ENCODE measurements at regions not wholly inside any gene's neighbourhood (a gene's known extent, or its start where the extent isn't known, plus 50 kb on each side); places are given as distances from the start of the nearest gene placed in this dataset.

DNA sequence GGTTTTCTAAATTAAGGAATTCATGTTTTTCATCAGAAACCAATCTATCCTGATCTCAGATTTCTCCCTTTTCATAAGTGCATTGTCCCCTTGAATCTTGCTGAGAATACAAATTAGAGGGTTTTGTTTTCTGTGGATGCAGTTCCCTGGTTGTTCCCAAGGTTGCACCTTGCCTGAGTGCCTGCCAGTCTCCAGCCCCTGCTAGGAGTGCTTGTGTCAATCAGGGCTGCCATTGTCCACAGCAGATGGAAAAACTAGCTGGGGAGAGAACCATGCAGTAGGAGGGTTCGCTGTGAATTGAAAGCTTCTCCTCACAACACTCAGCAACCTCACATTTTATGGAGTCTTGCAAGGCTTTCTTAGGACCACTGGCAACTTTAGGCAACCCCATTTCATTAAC, 210.8 kb upstream of the CTNNB1 start:
- no peaks in the 10 kb centered on the region for H3K79me2 ChIP-seq (ENCODE audit: insufficient read depth, low read length)
- no peaks in the 10 kb centered on the region for H3K4me1 ChIP-seq (ENCODE audit: insufficient read depth, low read length, poor library complexity, severe bottlenecking)
- H3K4me3 ChIP-seq (ENCODE audit: low read length, poor library complexity, severe bottlenecking), result no peak overlapping the region
- no peak overlapping the region for H2AFZ ChIP-seq (ENCODE audit: low read length)
- H3K36me3 ChIP-seq (ENCODE audit: insufficient read depth, low read length), result no peaks in the 10 kb centered on the region
- H3F3A ChIP-seq (ENCODE audit: low read depth), result no peaks in the 10 kb centered on the region
- no peaks in the 10 kb centered on the region for H4K20me1 ChIP-seq (ENCODE audit: insufficient read depth, low read length, poor library complexity, severe bottlenecking)
- no peak overlapping the region for H3K9ac ChIP-seq (ENCODE audit: low read depth, low read length, poor library complexity, severe bottlenecking)
- H3K9me3 ChIP-seq (ENCODE audit: insufficient read depth, low read depth, low read length), result no peaks in the 10 kb centered on the region
- no peaks in the 10 kb centered on the region for H3K9me2 ChIP-seq (replicated peaks; ENCODE audit: low read depth, low read length)
- no peak overlapping the region for H3K4me2 ChIP-seq (ENCODE audit: low read depth, low read length, poor library complexity, severe bottlenecking)
- peaks cover 15% of the 10 kb centered on the region for H3K27me3 ChIP-seq (ENCODE audit: insufficient read depth, low read length, poor library complexity, severe bottlenecking)
- no peak for TF ChIP-seq EZH2phosphoT487 (IDR thresholded peaks at IDR 0.05; ENCODE audit: borderline replicate concordance)
- TF ChIP-seq, protein P1, sequence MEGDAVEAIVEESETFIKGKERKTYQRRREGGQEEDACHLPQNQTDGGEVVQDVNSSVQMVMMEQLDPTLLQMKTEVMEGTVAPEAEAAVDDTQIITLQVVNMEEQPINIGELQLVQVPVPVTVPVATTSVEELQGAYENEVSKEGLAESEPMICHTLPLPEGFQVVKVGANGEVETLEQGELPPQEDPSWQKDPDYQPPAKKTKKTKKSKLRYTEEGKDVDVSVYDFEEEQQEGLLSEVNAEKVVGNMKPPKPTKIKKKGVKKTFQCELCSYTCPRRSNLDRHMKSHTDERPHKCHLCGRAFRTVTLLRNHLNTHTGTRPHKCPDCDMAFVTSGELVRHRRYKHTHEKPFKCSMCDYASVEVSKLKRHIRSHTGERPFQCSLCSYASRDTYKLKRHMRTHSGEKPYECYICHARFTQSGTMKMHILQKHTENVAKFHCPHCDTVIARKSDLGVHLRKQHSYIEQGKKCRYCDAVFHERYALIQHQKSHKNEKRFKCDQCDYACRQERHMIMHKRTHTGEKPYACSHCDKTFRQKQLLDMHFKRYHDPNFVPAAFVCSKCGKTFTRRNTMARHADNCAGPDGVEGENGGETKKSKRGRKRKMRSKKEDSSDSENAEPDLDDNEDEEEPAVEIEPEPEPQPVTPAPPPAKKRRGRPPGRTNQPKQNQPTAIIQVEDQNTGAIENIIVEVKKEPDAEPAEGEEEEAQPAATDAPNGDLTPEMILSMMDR (conservative IDR thresholded peaks at IDR 0.05; ENCODE audit: low read length), result no peak

DNA sequence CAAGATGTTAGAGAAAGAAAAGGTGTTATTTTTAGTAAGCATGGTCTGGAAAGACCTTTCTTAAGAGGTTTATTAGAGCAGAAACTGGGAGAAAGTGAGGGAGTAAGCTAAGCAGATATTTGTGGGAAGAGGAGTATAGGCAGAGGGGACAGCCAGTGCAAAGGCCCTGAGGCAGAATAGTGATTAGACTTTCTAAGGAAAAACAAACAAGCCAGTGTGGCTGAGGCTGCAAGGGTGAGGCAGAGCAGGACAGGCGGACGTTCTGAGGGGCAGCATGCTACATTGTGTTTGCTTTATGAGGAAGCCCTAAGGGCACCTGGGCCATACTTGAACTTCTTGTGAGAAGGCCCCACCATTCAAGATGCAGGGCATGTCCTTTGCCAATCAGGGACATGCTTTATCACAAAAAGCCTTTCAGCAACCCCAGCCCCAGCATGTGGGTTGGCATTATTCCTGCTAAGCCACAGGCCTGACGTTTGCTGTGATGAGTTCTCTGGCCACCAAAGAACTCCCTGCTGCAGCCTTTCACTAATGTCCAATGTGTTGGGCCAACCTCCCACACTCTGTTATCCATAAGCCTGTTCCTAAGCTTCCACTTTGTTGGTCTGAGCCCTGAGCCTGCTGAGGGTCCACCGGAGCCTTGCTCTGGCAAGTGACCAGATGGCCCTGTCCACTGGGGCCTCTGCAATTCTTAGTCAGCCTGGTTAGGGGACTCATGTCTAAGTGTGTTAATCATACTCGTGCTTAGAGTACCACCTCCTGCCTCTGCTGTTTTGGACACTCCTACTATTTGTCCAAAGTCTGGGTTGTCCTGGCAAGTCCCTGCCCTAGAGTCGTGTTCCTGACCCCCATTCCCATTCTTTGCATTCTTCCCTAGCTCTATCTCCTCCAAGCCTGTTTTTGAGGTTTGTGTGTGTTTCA, 209.9 kb upstream of the CTNNB1 start:
- Histone ChIP-seq H3K4me3 (ENCODE audit: low read length, poor library complexity, severe bottlenecking) (no peak overlapping the region), H3K4me2 (ENCODE audit: low read depth, low read length, poor library complexity, severe bottlenecking) (no peak overlapping the region), H2AFZ (ENCODE audit: low read length) (no peak overlapping the region), H3K9me2 (replicated peaks; ENCODE audit: low read depth, low read length) (no peaks in the 10 kb centered on the region), H3K9ac (ENCODE audit: low read depth, low read length, poor library complexity, severe bottlenecking) (no peak overlapping the region), H3K4me1 (ENCODE audit: insufficient read depth, low read length, poor library complexity, severe bottlenecking) (no peaks in the 10 kb centered on the region), H3K27me3 (ENCODE audit: insufficient read depth, low read length, poor library complexity, severe bottlenecking) (peaks cover 7% of the 10 kb centered on the region), H3K36me3 (ENCODE audit: insufficient read depth, low read length) (no peaks in the 10 kb centered on the region), H3F3A (ENCODE audit: low read depth) (no peaks in the 10 kb centered on the region), H3K9me3 (ENCODE audit: insufficient read depth, low read depth, low read length) (no peaks in the 10 kb centered on the region), H3K79me2 (ENCODE audit: insufficient read depth, low read length) (no peaks in the 10 kb centered on the region), H4K20me1 (ENCODE audit: insufficient read depth, low read length, poor library complexity, severe bottlenecking) (no peaks in the 10 kb centered on the region)
- TF ChIP-seq, protein P1 (conservative IDR thresholded peaks at IDR 0.05; ENCODE audit: low read length), result no peak
- no peak for TF ChIP-seq EZH2phosphoT487 (IDR thresholded peaks at IDR 0.05; ENCODE audit: borderline replicate concordance)

DNA sequence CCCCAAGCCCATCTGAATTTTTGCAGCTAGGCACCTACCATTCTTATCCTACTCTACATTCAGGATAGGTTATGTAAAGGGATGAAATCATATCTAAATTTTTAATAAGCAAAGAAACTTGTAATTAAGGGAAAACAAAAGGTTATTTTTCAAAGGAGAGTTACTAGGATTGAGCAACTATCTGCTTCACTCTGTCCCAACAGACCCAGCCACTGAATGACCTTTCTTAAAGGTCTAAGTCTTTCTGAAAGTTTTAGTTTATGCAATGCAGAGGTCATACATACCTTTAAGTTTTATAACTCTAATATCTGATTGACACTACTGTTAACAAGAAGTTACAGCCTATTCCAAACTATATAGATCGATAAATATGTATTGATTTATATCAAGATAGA, 209.2 kb upstream of the CTNNB1 start:
- H3K79me2 ChIP-seq (ENCODE audit: insufficient read depth, low read length), result no peaks in the 10 kb centered on the region
- H3K9ac ChIP-seq (ENCODE audit: low read depth, low read length, poor library complexity, severe bottlenecking), result no peak overlapping the region
- H3K4me3 ChIP-seq (ENCODE audit: low read length, poor library complexity, severe bottlenecking), result no peak overlapping the region
- TF ChIP-seq, protein P1 (conservative IDR thresholded peaks at IDR 0.05; ENCODE audit: low read length), result no peak
- no peak for TF ChIP-seq EZH2phosphoT487 (IDR thresholded peaks at IDR 0.05; ENCODE audit: borderline replicate concordance)
- no peaks in the 10 kb centered on the region for H4K20me1 ChIP-seq (ENCODE audit: insufficient read depth, low read length, poor library complexity, severe bottlenecking)
- no peak overlapping the region for H3K4me2 ChIP-seq (ENCODE audit: low read depth, low read length, poor library complexity, severe bottlenecking)
- no peaks in the 10 kb centered on the region for H3K36me3 ChIP-seq (ENCODE audit: insufficient read depth, low read length)
- no peaks in the 10 kb centered on the region for H3F3A ChIP-seq (ENCODE audit: low read depth)
- no peaks in the 10 kb centered on the region for H3K4me1 ChIP-seq (ENCODE audit: insufficient read depth, low read length, poor library complexity, severe bottlenecking)
- H3K9me2 ChIP-seq (replicated peaks; ENCODE audit: low read depth, low read length), result no peaks in the 10 kb centered on the region
- no peaks in the 10 kb centered on the region for H3K9me3 ChIP-seq (ENCODE audit: insufficient read depth, low read depth, low read length)
- no peak overlapping the region for H2AFZ ChIP-seq (ENCODE audit: low read length)
- peaks cover 4% of the 10 kb centered on the region for H3K27me3 ChIP-seq (ENCODE audit: insufficient read depth, low read length, poor library complexity, severe bottlenecking)

Data from Loucy (cell line).